Neural cell (in vitro differentiated cells): ENCODE measurements at regions not wholly inside any gene's neighbourhood (a gene's known extent, or its start where the extent isn't known, plus 50 kb on each side); places are given as distances from the start of the nearest gene placed in this dataset.

Experiments used
- H2AFZ ChIP-seq: fragments of 200-600, 300-800 bp; sonication (generic), shearing (Covaris generic); 2 replicates; pipeline ENCODE4 v1.6.0; 2014; ENCODE audit warnings: low read depth, mild to moderate bottlenecking, antibody characterized with exemption, low read length, moderate library complexity
- H3F3A ChIP-seq: fragments of 200-600 bp; shearing (Covaris generic); 2 replicates; pipeline ENCODE4 v1.6.1; 2016; ENCODE audit warnings: mild to moderate bottlenecking, moderate library complexity, mixed read lengths, antibody characterized with exemption, low read length; ENCODE audit not compliant: insufficient read depth, poor library complexity, severe bottlenecking
- H3K27ac ChIP-seq: fragments of 200-600, 300-800 bp; sonication (generic), shearing (Covaris generic); 2 replicates; pipeline ENCODE4 v1.5.1; 2014; ENCODE audit warnings: mild to moderate bottlenecking, low read length, moderate library complexity
- H3K27me3 ChIP-seq: fragments of 300-800, 200-600 bp; sonication (generic), shearing (Covaris generic); 2 replicates; pipeline ENCODE4 v1.6.0; 2014; ENCODE audit warnings: mild to moderate bottlenecking, low read depth, low read length, moderate library complexity; ENCODE audit not compliant: insufficient read depth
- H3K36me3 ChIP-seq: fragments of 300-800, 200-600 bp; sonication (generic), shearing (Covaris generic); 2 replicates; pipeline ENCODE4 v1.5.1; 2014; ENCODE audit warnings: mild to moderate bottlenecking, antibody characterized with exemption, low read length, moderate library complexity; ENCODE audit not compliant: insufficient read depth
- H3K4me2 ChIP-seq: fragments of 300-800, 200-600 bp; sonication (generic), shearing (Covaris generic); 2 replicates; pipeline ENCODE4 v1.6.0; 2014; ENCODE audit warnings: mild to moderate bottlenecking, low read length
- H3K4me3 ChIP-seq: fragments of 300-800, 200-600 bp; sonication (generic), shearing (Covaris generic); 2 replicates; pipeline ENCODE4 v1.5.1; 2014; ENCODE audit warnings: mild to moderate bottlenecking, low read length, moderate library complexity
- H3K79me2 ChIP-seq: fragments of 200-600 bp; shearing (Covaris generic); replicated peaks from 2 replicates; pipeline ENCODE4 v1.6.0; 2014; ENCODE audit warnings: mild to moderate bottlenecking, low read length, moderate library complexity; ENCODE audit not compliant: insufficient read depth
- H3K9ac ChIP-seq: fragments of 300-800, 200-600 bp; sonication (generic), shearing (Covaris generic); 2 replicates; pipeline ENCODE4 v1.6.1; 2016; ENCODE audit warnings: mild to moderate bottlenecking, low read length, mixed read lengths
- H3K9me2 ChIP-seq: fragments of 200-600 bp; shearing (Covaris generic); 2 replicates; pipeline ENCODE4 v1.6.1; 2016; ENCODE audit warnings: mild to moderate bottlenecking, low read length, mixed read lengths; ENCODE audit not compliant: insufficient read depth
- H3K9me3 ChIP-seq: fragments of 200-600, 300-800 bp; sonication (generic), shearing (Covaris generic); 2 replicates; pipeline ENCODE4 v1.6.1; 2016; ENCODE audit warnings: mild to moderate bottlenecking, mixed run types, low read length, moderate library complexity, mixed read lengths
- H4K20me1 ChIP-seq: fragments of 200-600 bp; shearing (Covaris generic); 2 replicates; pipeline ENCODE4 v1.6.1; 2016; ENCODE audit warnings: mild to moderate bottlenecking, mixed run types; ENCODE audit not compliant: insufficient read depth
- EP300 ChIP-seq: fragments of 450-650 bp; conservative IDR thresholded peaks from 2 replicates; pipeline ENCODE4 v1.6.1; 2014; ENCODE audit warnings: antibody characterized with exemption, mild to moderate bottlenecking, moderate library complexity; ENCODE audit not compliant: poor library complexity, severe bottlenecking
- EZH2 ChIP-seq: fragments of 200-600, 300-800 bp; shearing (Covaris generic), sonication (generic); IDR thresholded peaks from 2 replicates; pipeline ENCODE4 v1.6.1; 2014; ENCODE audit warnings: antibody characterized with exemption, low read length, borderline replicate concordance, mild to moderate bottlenecking; ENCODE audit not compliant: insufficient read depth, poor library complexity, severe bottlenecking
- MXI1 ChIP-seq: fragments of 450-650 bp; conservative IDR thresholded peaks from 2 replicates; pipeline ENCODE4 v1.6.1; 2014; ENCODE audit warnings: antibody characterized with exemption, mild to moderate bottlenecking; ENCODE audit not compliant: poor library complexity, severe bottlenecking
- POLR2AphosphoS5 ChIP-seq: IDR thresholded peaks from 2 replicates; pipeline ENCODE4 v1.6.1; 2012
- RAD21 ChIP-seq: fragments of 450-650 bp; conservative IDR thresholded peaks from 2 replicates; pipeline ENCODE4 v1.6.1; 2014; ENCODE audit warnings: antibody characterized with exemption, mild to moderate bottlenecking, moderate library complexity
- SMC3 ChIP-seq: fragments of 450-650 bp; conservative IDR thresholded peaks from 2 replicates; pipeline ENCODE4 v1.6.1; 2014; ENCODE audit warnings: antibody characterized with exemption, mild to moderate bottlenecking, moderate library complexity; ENCODE audit not compliant: poor library complexity
- TAF1 ChIP-seq: IDR thresholded peaks from 2 replicates; pipeline ENCODE4 v1.6.1; 2012; ENCODE audit warnings: low read depth
- TF ChIP-seq, protein P1 (sequence below): IDR thresholded peaks from 2 replicates; pipeline ENCODE4 v1.6.1; 2012; ENCODE audit warnings: borderline replicate concordance

DNA sequence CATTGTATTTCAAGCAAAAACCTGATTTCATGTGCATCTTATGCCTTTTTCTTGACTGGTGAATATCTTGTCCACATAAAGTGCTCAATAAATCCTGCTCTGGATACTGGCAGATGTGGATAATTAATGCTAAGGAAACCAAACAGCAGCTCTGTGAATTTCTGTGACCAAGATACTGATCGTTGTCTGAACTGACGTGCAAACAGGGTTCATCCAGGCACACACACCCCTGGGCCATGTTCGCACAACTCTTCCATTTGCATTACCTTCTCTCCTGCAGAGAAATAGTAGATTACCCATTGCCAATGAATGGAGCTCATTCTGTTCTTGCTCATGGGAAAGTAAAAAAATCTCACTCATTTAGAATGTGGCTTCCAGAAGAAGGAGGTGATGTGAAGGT, 316.2 kb upstream of the TRIB2 start:
- Histone ChIP-seq H3K79me2 (no peaks in the 10 kb centered on the region), H3K9me3 (peaks cover 7% of the 10 kb centered on the region), H3F3A (no peaks in the 10 kb centered on the region), H3K9ac (no peak overlapping the region), H4K20me1 (no peaks in the 10 kb centered on the region), H3K27ac (no peak overlapping the region), H3K9me2 (no peaks in the 10 kb centered on the region), H2AFZ (no peak overlapping the region), H3K36me3 (no peaks in the 10 kb centered on the region), H3K27me3 (no peaks in the 10 kb centered on the region), H3K4me2 (no peak overlapping the region), H3K4me3 (no peak overlapping the region)
- TF ChIP-seq TAF1, result no peak
- no peak for TF ChIP-seq RAD21
- no peak for TF ChIP-seq MXI1

DNA sequence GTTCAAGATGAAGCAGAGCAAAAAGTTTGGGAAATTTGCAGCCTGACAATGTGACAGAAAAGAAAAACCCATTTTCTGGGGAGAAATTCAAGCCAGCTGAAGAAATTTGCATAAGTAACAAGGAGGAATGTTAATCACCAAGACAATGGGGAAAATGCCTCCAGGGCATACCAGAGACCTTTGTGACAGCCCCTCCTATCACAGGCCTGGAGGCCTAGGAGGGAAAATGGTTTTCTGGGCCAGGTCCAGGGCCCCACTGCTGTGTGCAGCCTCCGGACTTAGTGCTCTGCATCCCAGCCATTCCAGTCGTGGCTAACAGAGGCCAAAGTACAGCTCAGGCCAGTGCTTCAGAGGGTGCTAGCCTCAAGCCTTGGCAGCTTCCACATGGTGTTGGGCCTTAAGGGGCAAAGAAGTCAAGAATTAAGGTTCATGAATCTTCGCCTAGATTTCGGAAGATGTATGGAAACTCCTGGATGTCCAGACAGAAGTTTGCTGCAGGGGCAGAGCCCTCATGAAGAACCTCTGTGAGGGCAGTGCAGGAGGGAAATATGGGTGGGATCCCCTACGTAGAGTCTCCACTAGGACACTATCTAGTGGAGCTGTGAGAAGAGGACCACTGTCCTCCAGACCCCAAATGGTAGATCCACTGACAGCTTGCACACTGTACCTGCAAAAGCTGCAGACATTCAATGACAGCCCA, 314.1 kb upstream of the TRIB2 start:
- TF ChIP-seq RAD21, result no peak
- TF ChIP-seq, protein P1, sequence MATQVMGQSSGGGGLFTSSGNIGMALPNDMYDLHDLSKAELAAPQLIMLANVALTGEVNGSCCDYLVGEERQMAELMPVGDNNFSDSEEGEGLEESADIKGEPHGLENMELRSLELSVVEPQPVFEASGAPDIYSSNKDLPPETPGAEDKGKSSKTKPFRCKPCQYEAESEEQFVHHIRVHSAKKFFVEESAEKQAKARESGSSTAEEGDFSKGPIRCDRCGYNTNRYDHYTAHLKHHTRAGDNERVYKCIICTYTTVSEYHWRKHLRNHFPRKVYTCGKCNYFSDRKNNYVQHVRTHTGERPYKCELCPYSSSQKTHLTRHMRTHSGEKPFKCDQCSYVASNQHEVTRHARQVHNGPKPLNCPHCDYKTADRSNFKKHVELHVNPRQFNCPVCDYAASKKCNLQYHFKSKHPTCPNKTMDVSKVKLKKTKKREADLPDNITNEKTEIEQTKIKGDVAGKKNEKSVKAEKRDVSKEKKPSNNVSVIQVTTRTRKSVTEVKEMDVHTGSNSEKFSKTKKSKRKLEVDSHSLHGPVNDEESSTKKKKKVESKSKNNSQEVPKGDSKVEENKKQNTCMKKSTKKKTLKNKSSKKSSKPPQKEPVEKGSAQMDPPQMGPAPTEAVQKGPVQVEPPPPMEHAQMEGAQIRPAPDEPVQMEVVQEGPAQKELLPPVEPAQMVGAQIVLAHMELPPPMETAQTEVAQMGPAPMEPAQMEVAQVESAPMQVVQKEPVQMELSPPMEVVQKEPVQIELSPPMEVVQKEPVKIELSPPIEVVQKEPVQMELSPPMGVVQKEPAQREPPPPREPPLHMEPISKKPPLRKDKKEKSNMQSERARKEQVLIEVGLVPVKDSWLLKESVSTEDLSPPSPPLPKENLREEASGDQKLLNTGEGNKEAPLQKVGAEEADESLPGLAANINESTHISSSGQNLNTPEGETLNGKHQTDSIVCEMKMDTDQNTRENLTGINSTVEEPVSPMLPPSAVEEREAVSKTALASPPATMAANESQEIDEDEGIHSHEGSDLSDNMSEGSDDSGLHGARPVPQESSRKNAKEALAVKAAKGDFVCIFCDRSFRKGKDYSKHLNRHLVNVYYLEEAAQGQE, result no peak
- no peak for TF ChIP-seq TAF1
- no peak for TF ChIP-seq MXI1
- no peak for TF ChIP-seq SMC3
- no peak for TF ChIP-seq EZH2
- no peak for TF ChIP-seq EP300
- no peak for TF ChIP-seq POLR2AphosphoS5
- Histone ChIP-seq H4K20me1 (no peaks in the 10 kb centered on the region), H3K36me3 (no peaks in the 10 kb centered on the region), H3K79me2 (no peaks in the 10 kb centered on the region), H2AFZ (no peak overlapping the region), H3K4me3 (no peak overlapping the region), H3K27ac (no peak overlapping the region), H3K9ac (no peak overlapping the region), H3K9me2 (no peaks in the 10 kb centered on the region), H3F3A (no peaks in the 10 kb centered on the region), H3K9me3 (peaks cover 7% of the 10 kb centered on the region), H3K27me3 (no peaks in the 10 kb centered on the region), H3K4me2 (no peak overlapping the region)

DNA sequence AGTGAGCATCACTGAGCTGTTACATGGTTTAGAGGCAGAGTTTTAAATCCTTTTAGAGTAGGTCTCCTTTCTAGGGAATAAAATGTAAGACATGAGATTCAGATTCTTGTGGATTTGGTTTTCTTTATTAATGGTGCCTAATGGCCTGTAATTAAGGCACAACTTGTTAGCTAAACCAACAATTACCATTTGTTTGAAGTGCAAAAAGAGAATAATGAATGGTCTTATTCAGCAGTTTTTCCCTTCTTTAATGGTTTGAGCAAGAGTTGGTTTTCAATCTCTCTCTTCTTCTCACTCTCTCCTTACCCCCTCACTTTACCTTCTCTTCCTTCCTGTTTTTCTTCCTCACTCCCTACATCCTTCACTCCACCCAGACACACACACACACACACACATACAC, 312.2 kb upstream of the TRIB2 start:
- no peaks in the 10 kb centered on the region for H3K9me2 ChIP-seq
- H4K20me1 ChIP-seq, result no peaks in the 10 kb centered on the region
- H3K79me2 ChIP-seq, result no peaks in the 10 kb centered on the region
- peaks cover 7% of the 10 kb centered on the region for H3K9me3 ChIP-seq
- no peaks in the 10 kb centered on the region for H3K36me3 ChIP-seq
- TF ChIP-seq, protein P1, result no peak
- TF ChIP-seq RAD21 (no peak), EZH2 (no peak), SMC3 (no peak)
- no peak overlapping the region for H3K4me3 ChIP-seq
- H3K27me3 ChIP-seq, result no peaks in the 10 kb centered on the region
- no peak overlapping the region for H3K4me2 ChIP-seq
- H3K27ac ChIP-seq, result no peak overlapping the region
- H3K9ac ChIP-seq, result no peak overlapping the region
- H3F3A ChIP-seq, result no peaks in the 10 kb centered on the region
- H2AFZ ChIP-seq, result no peak overlapping the region
